ENCODE measurements at regions not wholly inside any gene's neighbourhood (a gene's known extent, or its start where the extent isn't known, plus 50 kb on each side); places are given as distances from the start of the nearest gene placed in this dataset.
"Not testable (repeated sequence)": the region's sequence is repeated elsewhere in the genome, so short reads cannot be mapped to it uniquely, and the experiment has no call there.

DNA sequence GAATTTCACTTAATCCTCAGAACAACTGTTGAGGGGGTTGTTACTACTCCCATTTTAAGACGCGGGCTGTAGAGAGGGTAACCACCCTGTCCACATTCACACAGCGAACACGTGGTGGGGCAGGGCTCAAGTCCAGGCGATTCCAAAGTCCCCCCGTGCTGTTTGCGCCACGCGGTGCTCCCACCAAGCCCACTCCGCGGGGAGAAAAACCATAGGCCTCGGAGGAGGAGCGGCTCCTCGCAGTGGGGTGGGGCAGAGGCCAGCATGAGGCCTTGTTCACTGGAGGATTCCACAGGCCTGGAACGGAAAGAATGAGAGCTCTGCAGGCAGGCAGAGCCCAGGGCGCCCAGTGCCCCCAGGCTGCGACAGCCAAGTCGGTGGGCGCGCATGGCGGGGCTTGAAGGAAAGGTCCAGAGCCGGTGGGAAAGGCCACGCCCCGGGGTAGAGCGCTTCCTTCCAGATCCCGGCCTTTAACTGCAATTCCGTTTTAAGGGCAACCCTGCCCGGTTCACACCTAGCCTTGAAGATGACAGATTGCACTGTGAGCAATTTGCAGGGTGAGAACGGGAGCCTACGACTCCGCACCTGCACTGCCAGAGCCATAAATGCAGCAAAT, 161.8 kb upstream of the TBL1XR1 start:
- TF ChIP-seq, protein P1, sequence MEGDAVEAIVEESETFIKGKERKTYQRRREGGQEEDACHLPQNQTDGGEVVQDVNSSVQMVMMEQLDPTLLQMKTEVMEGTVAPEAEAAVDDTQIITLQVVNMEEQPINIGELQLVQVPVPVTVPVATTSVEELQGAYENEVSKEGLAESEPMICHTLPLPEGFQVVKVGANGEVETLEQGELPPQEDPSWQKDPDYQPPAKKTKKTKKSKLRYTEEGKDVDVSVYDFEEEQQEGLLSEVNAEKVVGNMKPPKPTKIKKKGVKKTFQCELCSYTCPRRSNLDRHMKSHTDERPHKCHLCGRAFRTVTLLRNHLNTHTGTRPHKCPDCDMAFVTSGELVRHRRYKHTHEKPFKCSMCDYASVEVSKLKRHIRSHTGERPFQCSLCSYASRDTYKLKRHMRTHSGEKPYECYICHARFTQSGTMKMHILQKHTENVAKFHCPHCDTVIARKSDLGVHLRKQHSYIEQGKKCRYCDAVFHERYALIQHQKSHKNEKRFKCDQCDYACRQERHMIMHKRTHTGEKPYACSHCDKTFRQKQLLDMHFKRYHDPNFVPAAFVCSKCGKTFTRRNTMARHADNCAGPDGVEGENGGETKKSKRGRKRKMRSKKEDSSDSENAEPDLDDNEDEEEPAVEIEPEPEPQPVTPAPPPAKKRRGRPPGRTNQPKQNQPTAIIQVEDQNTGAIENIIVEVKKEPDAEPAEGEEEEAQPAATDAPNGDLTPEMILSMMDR (IDR thresholded peaks at IDR 0.05; ENCODE audit: borderline replicate concordance): no peak
- H3K4me3 ChIP-seq: peak overlapping the region; percentile 62
- peaks cover 73% of the 10 kb centered on the region for H3K4me1 ChIP-seq
- H3K27me3 ChIP-seq (ENCODE audit: low read depth): no peaks in the 10 kb centered on the region
- intact Hi-C loops (cut with micrococcal nuclease): loop anchor here (2.0 kb wide), 1 partner anchor 160 kb away; no protein-coding TSS in a partner anchor
- H3K9me3 ChIP-seq (replicated peaks): no peaks in the 10 kb centered on the region
- peak; percentile 33 for DNase-seq
- H3K27ac ChIP-seq (replicated peaks): peak overlapping the region; percentile 91
- H3K36me3 ChIP-seq: no peaks in the 10 kb centered on the region

DNA sequence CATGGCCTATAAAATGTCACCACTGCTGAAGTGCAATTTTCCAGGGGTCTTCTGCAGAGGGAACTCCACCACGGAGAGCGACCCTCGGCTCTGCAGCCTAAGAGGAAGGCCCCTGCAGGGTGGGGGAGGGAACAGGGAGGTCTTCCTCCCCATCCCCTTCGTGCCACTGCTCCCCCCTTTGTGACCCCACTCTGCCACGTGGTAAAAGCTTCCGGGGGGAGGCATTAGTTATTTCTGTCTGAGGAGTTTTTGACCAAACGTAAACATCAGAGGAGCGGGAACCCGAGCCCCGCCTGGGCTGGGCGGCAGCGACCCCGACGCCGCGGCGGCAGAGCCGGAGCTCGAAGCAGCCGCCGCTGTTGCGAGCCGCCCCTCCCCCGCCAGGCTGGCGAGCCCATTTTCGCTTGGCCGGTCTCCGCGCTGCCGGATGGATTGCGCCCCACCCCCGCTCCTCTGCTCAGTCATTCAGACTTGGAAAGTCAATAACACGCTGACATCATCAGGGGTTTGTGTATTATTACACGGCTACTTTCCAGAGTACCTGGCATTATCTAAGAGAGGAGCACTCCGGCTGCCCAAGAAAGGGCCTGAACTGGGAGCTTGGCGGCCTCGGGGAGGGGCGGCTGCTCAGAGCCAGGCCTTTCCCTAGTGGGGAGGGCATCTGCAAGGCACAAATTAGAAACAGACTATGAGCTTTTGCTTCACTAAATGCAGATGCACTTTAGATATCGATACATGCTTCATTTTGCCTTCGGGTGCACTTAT, 162.5 kb upstream of the TBL1XR1 start:
- TF ChIP-seq, protein P1 (IDR thresholded peaks at IDR 0.05; ENCODE audit: borderline replicate concordance): no peak
- peak overlapping the region; percentile 62 for H3K4me3 ChIP-seq
- no peaks in the 10 kb centered on the region for H3K36me3 ChIP-seq
- H3K4me1 ChIP-seq: peaks cover 73% of the 10 kb centered on the region
- no peaks in the 10 kb centered on the region for H3K9me3 ChIP-seq (replicated peaks)
- intact Hi-C loops (cut with micrococcal nuclease): loop anchor here (2.0 to 10.0 kb wide), 3 partner anchors 161 to 1025 kb away; no protein-coding TSS in a partner anchor
- no peaks in the 10 kb centered on the region for H3K27me3 ChIP-seq (ENCODE audit: low read depth)
- DNase-seq: peak; percentile 96
- peak overlapping the region; percentile 91 for H3K27ac ChIP-seq (replicated peaks)

DNA sequence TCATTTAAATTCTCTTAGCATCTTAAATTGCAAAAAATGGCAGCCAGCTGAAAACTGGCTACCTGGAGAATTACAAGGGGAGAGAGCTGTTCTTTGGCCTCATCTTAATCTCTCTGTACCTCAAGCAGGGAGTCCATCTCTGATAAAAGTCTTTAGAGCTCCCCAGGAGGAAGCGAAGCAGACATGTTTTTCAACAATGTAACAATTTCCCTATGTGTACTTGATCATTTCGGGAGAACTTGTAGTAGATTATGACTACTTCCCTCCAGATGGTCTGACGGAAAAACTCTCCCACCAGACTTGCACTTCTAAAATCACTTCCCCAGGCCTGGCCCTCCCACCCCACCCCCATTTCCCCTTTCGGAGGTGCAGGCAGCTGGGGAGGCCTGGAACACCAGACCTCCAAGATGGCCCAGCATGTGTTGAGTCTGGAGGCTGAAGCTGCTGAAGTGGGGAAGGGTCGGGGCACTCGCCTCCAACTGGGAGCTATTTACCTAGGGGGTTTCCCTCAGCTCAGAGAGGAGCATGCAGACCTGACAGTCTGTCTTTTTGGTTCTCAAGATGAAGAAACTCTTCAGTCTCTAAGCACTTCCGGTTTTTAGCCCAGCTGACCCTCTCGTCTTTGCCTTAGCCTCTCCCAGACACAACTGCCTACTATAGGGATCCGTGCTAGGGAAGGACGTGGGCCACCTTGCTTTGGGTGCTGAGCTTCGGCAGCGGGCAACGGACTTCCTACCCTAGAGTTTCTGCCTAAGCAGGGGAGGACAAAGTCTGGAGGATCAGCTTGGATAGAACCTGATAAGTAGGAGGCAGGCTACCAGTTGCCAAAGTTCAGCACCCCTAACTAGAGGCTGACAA, 164.0 kb upstream of the TBL1XR1 start:
- TF ChIP-seq, protein P1 (IDR thresholded peaks at IDR 0.05; ENCODE audit: borderline replicate concordance): no peak
- peak overlapping the region; percentile 91 for H3K27ac ChIP-seq (replicated peaks)
- H3K4me1 ChIP-seq: peaks cover 65% of the 10 kb centered on the region
- intact Hi-C loops (cut with micrococcal nuclease): loop anchor here (5.0 to 10.0 kb wide), 2 partner anchors 309 to 1023 kb away; no protein-coding TSS in a partner anchor
- H3K9me3 ChIP-seq (replicated peaks): no peaks in the 10 kb centered on the region
- H3K36me3 ChIP-seq: no peaks in the 10 kb centered on the region
- no peak for DNase-seq
- peak overlapping the region; percentile 62 for H3K4me3 ChIP-seq
- H3K27me3 ChIP-seq (ENCODE audit: low read depth): no peaks in the 10 kb centered on the region

DNA sequence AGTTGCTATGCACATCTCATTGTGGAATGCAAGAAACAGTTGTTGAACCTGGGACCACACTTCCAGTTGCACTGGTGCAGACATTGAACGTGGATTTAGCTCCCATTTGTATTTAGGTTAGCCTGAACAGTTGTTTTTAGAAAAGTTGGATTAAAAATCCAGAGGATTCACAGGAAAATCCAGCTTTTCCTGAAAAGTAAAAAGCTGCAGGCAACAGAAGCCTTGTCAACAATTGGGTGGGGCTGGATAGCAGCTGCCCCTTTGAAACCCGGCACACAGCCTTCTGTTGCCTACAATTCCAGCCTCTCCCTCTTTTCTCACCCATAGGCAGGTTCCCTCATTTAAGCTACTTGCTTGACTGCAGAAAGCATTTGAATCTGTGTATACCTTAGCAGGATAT, 165.3 kb upstream of the TBL1XR1 start:
- TF ChIP-seq, protein P1 (IDR thresholded peaks at IDR 0.05; ENCODE audit: borderline replicate concordance): no peak
- Histone ChIP-seq H3K36me3 (no peaks in the 10 kb centered on the region), H3K4me3 (no peak overlapping the region), H3K4me1 (peaks cover 52% of the 10 kb centered on the region), H3K27me3 (ENCODE audit: low read depth) (no peaks in the 10 kb centered on the region), H3K9me3 (replicated peaks) (no peaks in the 10 kb centered on the region), H3K27ac (replicated peaks) (peak overlapping the region; percentile 91)
- no peak for DNase-seq
- intact Hi-C loops (cut with micrococcal nuclease): loop anchor here (5.0 to 10.0 kb wide), 2 partner anchors 310 to 1022 kb away; no protein-coding TSS in a partner anchor

DNA sequence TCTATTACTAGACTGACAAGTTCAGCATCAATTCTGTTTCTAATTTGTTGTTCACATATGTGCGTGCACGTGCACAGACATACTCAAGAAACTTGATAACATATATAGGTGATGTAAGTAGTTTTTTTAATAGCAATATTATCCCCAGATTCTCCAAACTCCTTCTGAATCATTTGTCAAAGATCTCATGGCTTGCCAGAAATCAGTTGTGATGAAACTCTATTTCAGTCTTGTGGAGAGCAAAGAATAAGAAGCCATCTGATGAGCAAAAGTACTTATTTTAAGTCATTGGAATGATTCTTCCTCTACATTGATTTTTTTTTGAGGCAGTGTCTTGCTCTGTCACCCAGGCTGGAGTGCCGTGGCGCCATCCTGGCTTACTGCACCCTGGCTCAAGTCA, 167.0 kb upstream of the TBL1XR1 start:
- intact Hi-C loops (cut with micrococcal nuclease): loop anchor here (5.0 to 10.0 kb wide), 2 partner anchors 312 to 1021 kb away; no protein-coding TSS in a partner anchor
- TF ChIP-seq, protein P1 (IDR thresholded peaks at IDR 0.05; ENCODE audit: borderline replicate concordance): no peak

DNA sequence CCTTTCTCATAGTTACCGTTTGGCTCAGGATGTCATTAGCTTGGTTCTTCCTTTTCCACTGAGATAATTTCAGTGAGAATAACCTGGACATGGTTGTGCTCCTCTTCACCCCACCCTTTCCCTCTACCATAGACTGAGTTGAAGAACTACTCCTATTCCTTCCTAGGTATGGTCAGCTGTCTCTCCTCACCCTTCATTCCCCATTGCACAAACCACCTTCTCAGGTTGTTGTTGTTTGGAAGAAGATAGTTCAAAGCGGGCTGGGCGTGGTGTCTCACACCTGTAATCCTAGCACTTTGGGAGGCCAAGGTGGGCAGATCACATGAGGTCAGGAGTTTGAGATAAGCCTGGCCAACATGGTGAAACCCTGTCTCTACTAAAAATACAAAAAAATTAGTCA, 168.0 kb upstream of the TBL1XR1 start:
- H3K27ac ChIP-seq (replicated peaks); DNase-seq; H3K36me3 ChIP-seq; H3K27me3 ChIP-seq (ENCODE audit: low read depth); H3K4me3 ChIP-seq; H3K9me3 ChIP-seq (replicated peaks): not testable (repeated sequence)
- intact Hi-C loops (cut with micrococcal nuclease): loop anchor here (10.0 kb wide), 1 partner anchor 1020 kb away; no protein-coding TSS in a partner anchor
- H3K4me1 ChIP-seq: peaks cover 27% of the 10 kb centered on the region

More for the DNA sequence above, 167.0 kb upstream of the TBL1XR1 start:
- H3K4me1 ChIP-seq: peaks cover 36% of the 10 kb centered on the region
- H3K27me3 ChIP-seq (ENCODE audit: low read depth): no peaks in the 10 kb centered on the region
- H3K36me3 ChIP-seq: no peaks in the 10 kb centered on the region
- H3K9me3 ChIP-seq (replicated peaks): no peaks in the 10 kb centered on the region
- no peak overlapping the region for H3K27ac ChIP-seq (replicated peaks)
- DNase-seq: no peak
- no peak overlapping the region for H3K4me3 ChIP-seq

Data from left ventricle myocardium inferior (tissue), 1 donor.